Caco-2 (cell line): ENCODE measurements at regions not wholly inside any gene's neighbourhood (a gene's known extent, or its start where the extent isn't known, plus 50 kb on each side); places are given as distances from the start of the nearest gene placed in this dataset.

Source experiments
- BruUV-seq: library from RNA; stranded (reverse); fragments of 400-500 nt; replicated peaks from 2 replicates; lab custom pipeline; 2021; lab: Mats Ljungman, UMichigan
- CTCF ChIA-PET: fragments of 300-600 bp; sonication (Branson Sonifier 250); formaldehyde crosslinking; loops from one replicate; lab custom pipeline; 2022; ENCODE audit warnings: antibody characterized with exemption; lab: Charles Lee
- POLR2A ChIA-PET: fragments of 300-600 bp; sonication (Branson Sonifier 250); formaldehyde crosslinking; loops from one replicate; lab custom pipeline; 2022; ENCODE audit warnings: antibody characterized with exemption; lab: Charles Lee
- DNase-seq, 2 experiments: peaks; one replicate each; pipeline versions ENCODE4 v3.0.0 to v3.0.0-alpha.2; 2020 to 2022
- H3K27me3 ChIP-seq: replicated peaks from 2 replicates; pipeline ENCODE4 v1.6.0; 2011; ENCODE audit warnings: low read length; ENCODE audit not compliant: control insufficient read depth, insufficient read depth
- H3K36me3 ChIP-seq: 2 replicates; pipeline ENCODE4 v1.5.1; 2011; ENCODE audit warnings: low read length; ENCODE audit not compliant: control insufficient read depth, insufficient read depth
- H3K4me1 ChIP-seq: fragments of 250-450 bp; sonication (Bioruptor Pico); 2 replicates; pipeline ENCODE4 v1.5.1; 2020; ENCODE audit warnings: mild to moderate bottlenecking
- H3K4me3 ChIP-seq: 2 replicates; pipeline ENCODE4 v1.5.1; 2011; ENCODE audit warnings: low read depth, mild to moderate bottlenecking, control low read depth, low read length
- H3K9me3 ChIP-seq: fragments of 250-450 bp; sonication (Bioruptor Pico); 2 replicates; pipeline ENCODE4 v1.5.1; 2020; ENCODE audit warnings: mild to moderate bottlenecking, moderate library complexity
- H3K27ac Mint-ChIP-seq: one replicate; pipeline ENCODE4 v1.8.0; 2022; ENCODE audit warnings: mixed read lengths; ENCODE audit not compliant: unreplicated experiment
- H3K27me3 Mint-ChIP-seq: one replicate; pipeline ENCODE4 v1.8.0; 2022; ENCODE audit warnings: mixed read lengths; ENCODE audit not compliant: insufficient read depth, unreplicated experiment
- H3K36me3 Mint-ChIP-seq: one replicate; pipeline ENCODE4 v1.8.0; 2022; ENCODE audit warnings: mild to moderate bottlenecking, mixed read lengths; ENCODE audit not compliant: insufficient read depth, unreplicated experiment
- H3K4me1 Mint-ChIP-seq: one replicate; pipeline ENCODE4 v1.8.0; 2022; ENCODE audit warnings: low read depth, mixed read lengths; ENCODE audit not compliant: unreplicated experiment
- H3K4me3 Mint-ChIP-seq: one replicate; pipeline ENCODE4 v1.8.0; 2022; ENCODE audit warnings: mild to moderate bottlenecking, moderate library complexity, mixed read lengths; ENCODE audit not compliant: unreplicated experiment
- H3K9me3 Mint-ChIP-seq: one replicate; pipeline ENCODE4 v1.8.0; 2022; ENCODE audit warnings: mixed read lengths; ENCODE audit not compliant: unreplicated experiment
- intact Hi-C: fragments of 100-400 bp; cut with micrococcal nuclease; formaldehyde crosslinking; loops from one replicate; pipeline ENCODE4 v1.10.0; 2022; ENCODE audit not compliant: unreplicated experiment
- TF ChIP-seq, protein P1 (sequence below), 2 experiments: fragments of 200-600 bp in 1 of 2; IDR thresholded peaks; 1 replicate in 1 of 2; 2 replicates in 1 of 2; pipeline versions ENCODE4 v1.5.1 to v1.8.0; 2011 to 2022; ENCODE audit warnings: antibody characterized with exemption in 1 of 2, control low read depth in 1 of 2, inconsistent platforms in 1 of 2, low read depth in 1 of 2, low read length in 1 of 2, mild to moderate bottlenecking in 1 of 2, moderate library complexity in 1 of 2; ENCODE audit not compliant: insufficient read depth in 1 of 2, severe bottlenecking in 1 of 2, unreplicated experiment in 1 of 2

DNA sequence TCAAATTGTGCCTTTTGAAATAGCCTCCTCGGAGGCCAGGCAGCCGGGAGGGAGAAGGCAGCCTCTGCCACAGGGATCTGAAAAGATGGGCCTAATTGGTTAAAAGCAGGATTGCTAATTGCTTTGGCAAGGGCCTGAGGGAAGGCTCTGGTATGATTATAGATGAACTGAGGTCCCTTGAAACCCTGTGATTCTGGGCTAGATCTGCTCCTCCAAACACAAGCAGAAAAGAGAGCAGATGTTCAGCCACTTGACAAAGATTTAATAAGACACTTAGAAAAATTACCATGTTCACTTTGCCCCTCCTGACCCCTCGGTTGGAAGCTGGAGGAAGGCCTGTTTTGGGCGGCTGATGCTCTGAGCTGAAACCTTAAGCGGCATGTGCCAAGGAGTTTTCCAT, 209.5 kb upstream of the MPHOSPH6 start:
- CTCF ChIA-PET: no interaction called here
- DNase-seq: no peak
- H3K36me3 ChIP-seq: no peaks in the 10 kb centered on the region
- POLR2A ChIA-PET: no interaction called here
- no peaks in the 10 kb centered on the region for H3K9me3 Mint-ChIP-seq
- H3K36me3 Mint-ChIP-seq: no peaks in the 10 kb centered on the region
- H3K27me3 ChIP-seq: no peaks in the 10 kb centered on the region; the same call in 1 of the 2 replicates
- peaks cover 6% of the 10 kb centered on the region; the same call in 1 of the 2 replicates for H3K9me3 ChIP-seq
- H3K27me3 Mint-ChIP-seq: peaks cover 13% of the 10 kb centered on the region
- BruUV-seq: no TSS peak
- no peaks in the 10 kb centered on the region for H3K4me1 Mint-ChIP-seq
- intact Hi-C loops: no loop called here
- TF ChIP-seq, protein P1, sequence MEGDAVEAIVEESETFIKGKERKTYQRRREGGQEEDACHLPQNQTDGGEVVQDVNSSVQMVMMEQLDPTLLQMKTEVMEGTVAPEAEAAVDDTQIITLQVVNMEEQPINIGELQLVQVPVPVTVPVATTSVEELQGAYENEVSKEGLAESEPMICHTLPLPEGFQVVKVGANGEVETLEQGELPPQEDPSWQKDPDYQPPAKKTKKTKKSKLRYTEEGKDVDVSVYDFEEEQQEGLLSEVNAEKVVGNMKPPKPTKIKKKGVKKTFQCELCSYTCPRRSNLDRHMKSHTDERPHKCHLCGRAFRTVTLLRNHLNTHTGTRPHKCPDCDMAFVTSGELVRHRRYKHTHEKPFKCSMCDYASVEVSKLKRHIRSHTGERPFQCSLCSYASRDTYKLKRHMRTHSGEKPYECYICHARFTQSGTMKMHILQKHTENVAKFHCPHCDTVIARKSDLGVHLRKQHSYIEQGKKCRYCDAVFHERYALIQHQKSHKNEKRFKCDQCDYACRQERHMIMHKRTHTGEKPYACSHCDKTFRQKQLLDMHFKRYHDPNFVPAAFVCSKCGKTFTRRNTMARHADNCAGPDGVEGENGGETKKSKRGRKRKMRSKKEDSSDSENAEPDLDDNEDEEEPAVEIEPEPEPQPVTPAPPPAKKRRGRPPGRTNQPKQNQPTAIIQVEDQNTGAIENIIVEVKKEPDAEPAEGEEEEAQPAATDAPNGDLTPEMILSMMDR (IDR thresholded peaks at IDR 0.05; ENCODE audit: insufficient read depth in 1 of 2, low read depth in 1 of 2, low read length in 1 of 2, severe bottlenecking in 1 of 2, unreplicated experiment in 1 of 2): no peak
- no peak overlapping the region for H3K27ac Mint-ChIP-seq
- no peaks in the 10 kb centered on the region for H3K4me1 ChIP-seq
- no peak overlapping the region for H3K4me3 ChIP-seq
- H3K4me3 Mint-ChIP-seq: no peak overlapping the region

DNA sequence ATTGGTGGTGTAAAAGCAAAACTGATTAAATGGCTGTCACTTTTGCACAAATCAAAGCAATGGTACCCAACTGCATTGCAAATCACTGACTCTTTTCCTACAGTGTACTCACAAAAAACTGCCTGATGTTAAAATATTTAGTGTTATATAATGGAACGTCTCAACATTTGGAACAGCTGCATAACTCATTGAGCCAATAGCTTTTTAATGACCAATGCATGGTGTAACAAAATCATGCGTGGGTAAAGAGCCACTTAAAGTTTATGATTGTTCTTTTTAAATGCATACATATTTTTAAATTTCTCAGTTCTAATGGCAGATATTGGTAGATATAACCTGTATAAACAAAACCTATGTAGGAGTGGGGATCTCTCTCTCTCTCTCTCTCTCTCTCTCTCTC, 204.0 kb upstream of the MPHOSPH6 start:
- no TSS peak for BruUV-seq
- Histone ChIP-seq H3K9me3 (no peaks in the 10 kb centered on the region), H3K4me1 (no peaks in the 10 kb centered on the region), H3K4me3 (no peak overlapping the region), H3K27me3 (no peaks in the 10 kb centered on the region; the same call in 1 of the 2 replicates), H3K36me3 (no peaks in the 10 kb centered on the region)
- Mint-ChIP-seq H3K36me3 (no peaks in the 10 kb centered on the region), H3K4me3 (no peak overlapping the region), H3K27ac (no peak overlapping the region), H3K9me3 (no peaks in the 10 kb centered on the region), H3K27me3 (peaks cover 14% of the 10 kb centered on the region), H3K4me1 (no peaks in the 10 kb centered on the region)
- no peak for DNase-seq
- POLR2A ChIA-PET: no interaction called here
- CTCF ChIA-PET: no interaction called here
- TF ChIP-seq, protein P1 (IDR thresholded peaks at IDR 0.05; ENCODE audit: insufficient read depth in 1 of 2, low read depth in 1 of 2, low read length in 1 of 2, severe bottlenecking in 1 of 2, unreplicated experiment in 1 of 2): no peak
- intact Hi-C loops: no loop called here

DNA sequence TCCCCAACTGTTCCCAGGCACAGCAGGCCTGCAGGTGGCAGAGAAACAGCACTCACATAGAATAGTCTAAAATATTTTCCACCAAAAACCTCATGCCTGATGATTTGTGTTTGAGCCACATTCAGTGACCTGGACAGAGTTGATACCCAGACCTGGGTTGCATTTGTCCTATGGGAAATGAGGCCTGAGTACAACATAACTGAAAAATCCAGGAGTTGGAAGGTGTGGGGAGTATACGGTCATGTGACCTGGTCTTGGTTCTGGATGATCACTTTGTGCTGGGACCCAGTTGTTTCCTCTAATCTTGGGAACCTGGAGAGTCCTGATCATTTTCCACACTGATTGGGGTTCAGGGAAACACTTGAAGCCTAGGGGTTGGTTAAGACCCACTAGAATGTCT, 200.3 kb upstream of the MPHOSPH6 start:
- POLR2A ChIA-PET: no interaction called here

More for the DNA sequence above, 200.3 kb upstream of the MPHOSPH6 start:
- Histone ChIP-seq H3K4me3 (no peak overlapping the region), H3K36me3 (no peaks in the 10 kb centered on the region), H3K4me1 (no peaks in the 10 kb centered on the region), H3K27me3 (no peaks in the 10 kb centered on the region; the same call in 1 of the 2 replicates), H3K9me3 (no peaks in the 10 kb centered on the region)
- intact Hi-C loops: no loop called here
- Mint-ChIP-seq H3K9me3 (no peaks in the 10 kb centered on the region), H3K36me3 (no peaks in the 10 kb centered on the region), H3K4me3 (no peak overlapping the region), H3K27ac (no peak overlapping the region), H3K4me1 (no peaks in the 10 kb centered on the region), H3K27me3 (peaks cover 17% of the 10 kb centered on the region)
- no TSS peak for BruUV-seq
- TF ChIP-seq, protein P1 (IDR thresholded peaks at IDR 0.05; ENCODE audit: insufficient read depth in 1 of 2, low read depth in 1 of 2, low read length in 1 of 2, severe bottlenecking in 1 of 2, unreplicated experiment in 1 of 2): no peak
- no peak for DNase-seq
- CTCF ChIA-PET: no interaction called here
